Cerebellar cortex (tissue), 1 donor: ENCODE measurements at regions not wholly inside any gene's neighbourhood (a gene's known extent, or its start where the extent isn't known, plus 50 kb on each side); places are given as distances from the start of the nearest gene placed in this dataset.

Experiments used
- DNase-seq: peaks from one replicate; pipeline ENCODE4 v3.0.0-alpha.2; 2015; ENCODE audit warnings: low spot score

DNA sequence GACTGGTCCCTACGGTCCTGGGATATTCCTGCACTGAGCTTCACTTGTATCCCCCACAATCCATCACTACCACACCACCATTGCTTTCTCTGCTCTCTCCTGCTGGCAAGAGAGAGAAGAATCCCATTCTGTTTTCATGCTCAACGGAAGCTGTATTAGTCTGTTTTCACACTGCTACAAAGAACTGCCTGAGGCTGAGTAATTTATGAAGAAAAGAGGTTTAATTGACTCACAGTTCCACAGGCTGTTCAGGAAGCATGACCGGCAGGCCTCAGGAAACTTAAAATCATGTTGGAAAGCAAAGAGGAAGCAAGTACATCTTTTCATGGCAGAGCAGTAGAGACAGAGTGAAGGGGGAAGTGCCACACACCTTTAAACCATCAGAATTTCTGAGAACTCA is 260.4 kb upstream of the LYZL1 start:
- DNase-seq = no peak

DNA sequence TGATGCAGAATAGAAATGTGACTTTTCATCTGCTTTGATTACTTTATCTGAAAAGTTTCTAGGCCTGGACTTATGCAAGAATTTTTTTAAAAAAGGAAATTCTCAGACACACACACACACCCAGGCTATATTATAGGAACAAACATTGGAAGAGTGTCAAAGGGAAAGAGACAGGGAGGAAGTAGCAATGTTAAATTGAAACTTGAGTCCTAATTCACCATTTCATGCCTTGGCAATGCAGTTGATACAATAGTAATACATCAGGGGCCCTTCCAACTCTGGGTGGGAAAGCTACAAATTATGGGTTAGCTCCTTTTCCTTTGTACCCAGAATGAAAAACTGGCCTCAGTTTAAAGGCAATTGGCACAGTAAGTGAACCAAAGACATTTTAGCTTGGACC is 258.0 kb upstream of the LYZL1 start:
- DNase-seq = no peak

DNA sequence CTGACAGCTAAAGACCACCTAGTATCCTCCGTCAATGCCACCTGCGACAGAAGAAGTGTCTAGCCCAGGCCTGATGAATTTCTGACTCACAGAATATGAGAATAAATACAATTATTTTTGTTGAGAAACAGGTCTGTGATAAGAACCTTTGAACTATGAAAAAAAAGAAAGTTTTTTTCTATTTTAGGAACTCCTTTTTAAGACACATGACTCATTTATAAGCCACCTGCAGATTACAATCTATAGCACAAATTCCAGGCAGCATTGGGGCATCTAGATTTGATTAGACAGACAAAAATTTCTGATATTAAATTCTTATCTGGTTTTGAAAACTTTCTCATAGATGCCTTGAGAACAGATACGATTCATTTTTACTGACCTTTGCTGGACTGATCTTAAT is 256.7 kb upstream of the LYZL1 start:
- no peak for DNase-seq

DNA sequence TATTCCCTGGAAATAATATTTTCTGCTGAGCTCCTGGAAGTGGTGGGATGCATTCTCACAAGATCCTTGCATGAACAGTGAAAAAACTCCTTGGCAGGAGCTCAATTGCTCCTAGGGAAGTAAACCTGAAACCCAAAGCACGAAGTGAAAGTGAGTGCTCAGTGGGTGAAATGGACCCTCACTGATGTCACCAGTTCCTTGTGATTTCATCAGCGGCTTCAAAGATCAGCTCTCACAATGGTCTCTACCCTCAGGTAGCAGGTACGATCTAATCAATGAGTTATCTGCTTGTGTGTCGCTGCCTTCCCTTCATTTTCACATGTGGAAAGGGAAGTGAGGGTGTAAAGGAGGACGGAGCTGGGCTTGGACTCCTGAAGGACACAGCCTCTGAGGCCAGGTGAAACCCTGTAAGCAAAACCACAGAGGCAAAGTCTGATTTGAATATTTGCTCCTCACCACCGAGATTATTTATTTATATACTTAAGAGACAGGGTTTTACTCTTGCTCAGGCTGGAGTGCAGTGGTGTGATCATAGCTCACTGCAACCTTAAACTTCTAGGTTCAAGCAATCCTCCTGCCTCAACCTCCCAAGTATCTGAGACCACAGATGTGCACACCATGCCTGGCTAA is 255.4 kb upstream of the LYZL1 start:
- DNase-seq = no peak

DNA sequence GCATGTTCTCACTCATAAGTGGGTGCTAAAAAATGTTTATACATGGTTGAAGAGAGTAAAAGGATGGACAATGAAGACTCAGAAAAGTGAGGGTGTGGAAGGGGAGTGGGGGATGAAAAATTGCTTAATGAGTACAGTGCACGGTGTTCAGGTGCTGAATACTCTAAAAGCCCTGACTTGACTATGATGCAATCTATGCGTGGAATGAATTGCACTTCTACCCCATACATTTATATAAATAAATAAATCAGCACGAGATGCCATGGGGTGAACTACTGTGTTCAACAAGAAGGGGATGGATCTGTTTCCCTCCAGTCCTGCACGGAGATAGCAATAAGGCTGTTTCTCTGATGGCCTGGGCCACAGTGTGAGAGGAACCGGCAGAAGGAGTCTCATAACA is 254.3 kb upstream of the LYZL1 start:
- DNase-seq = no peak

DNA sequence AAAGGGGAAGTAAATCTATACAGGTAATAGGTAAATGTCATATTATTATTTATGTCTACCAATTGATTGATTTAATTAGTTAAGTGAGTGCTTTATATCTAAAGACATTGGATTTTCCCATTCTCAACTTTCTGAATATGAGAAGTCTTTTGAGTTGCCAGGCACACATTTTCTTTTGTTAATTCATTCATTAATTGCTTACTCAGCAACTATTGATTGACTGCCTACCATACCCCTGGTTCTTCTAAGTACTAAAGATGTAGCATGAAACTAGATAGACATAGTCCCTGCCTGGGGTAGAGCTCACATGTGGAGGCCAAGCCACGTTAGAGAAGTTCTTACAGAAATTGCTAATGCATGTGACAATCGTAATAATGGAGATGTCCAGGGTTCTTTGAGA is 253.1 kb upstream of the LYZL1 start:
- no peak for DNase-seq

DNA sequence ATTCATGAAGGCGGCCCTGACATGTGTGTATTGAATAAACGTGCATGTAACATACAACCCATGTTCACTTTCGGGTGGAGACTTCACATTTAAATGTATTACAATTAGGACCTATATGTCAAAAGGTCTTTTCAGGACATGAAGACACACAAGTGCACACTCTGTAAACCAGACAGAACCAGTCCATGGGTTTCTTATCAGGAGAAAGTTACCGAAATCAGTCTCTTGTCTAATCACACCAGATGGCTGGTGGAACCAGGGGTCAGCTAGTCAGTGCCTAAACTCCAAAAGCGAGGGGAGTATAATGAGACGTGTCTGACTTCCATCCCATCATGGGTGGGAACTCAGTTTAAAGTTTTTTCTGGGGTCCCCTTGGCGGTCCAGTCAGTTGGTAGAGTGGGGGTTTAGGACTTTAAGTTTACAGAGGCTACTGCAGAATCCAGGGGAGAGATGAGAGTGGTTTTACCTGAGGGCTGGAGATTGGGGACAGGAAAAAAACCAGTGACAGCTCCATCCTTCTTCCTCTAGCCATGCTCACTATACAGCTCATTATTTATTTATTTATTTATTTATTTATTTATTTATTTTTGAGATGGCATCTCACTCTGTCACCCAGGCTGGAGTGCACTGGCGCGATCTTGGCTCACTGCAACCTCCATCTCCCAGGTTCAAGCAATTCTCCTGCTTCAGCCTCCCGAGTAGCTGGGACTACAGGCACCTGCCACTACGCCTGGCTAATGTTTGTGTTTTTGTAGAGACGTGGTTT is 251.3 kb upstream of the LYZL1 start:
- no peak for DNase-seq

DNA sequence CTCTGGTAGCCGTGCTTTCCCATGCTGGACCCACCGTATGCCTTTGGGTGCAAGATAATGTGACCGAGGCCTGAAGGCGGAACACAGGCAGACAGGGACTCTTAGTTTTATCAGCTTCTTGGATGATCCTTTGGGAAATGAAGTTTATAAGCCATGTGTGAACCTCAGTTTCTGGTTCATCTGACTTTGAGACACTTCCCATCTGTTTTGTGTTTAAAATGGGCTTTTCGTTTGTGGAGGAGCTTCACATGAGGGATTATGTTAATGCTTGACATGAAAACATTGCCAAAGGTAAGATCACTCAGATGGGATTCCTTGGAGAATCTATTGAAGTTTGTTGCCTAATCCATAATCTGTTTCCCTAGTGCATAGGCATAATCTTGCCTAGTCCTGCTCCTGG is 249.8 kb upstream of the LYZL1 start:
- DNase-seq = no peak

DNA sequence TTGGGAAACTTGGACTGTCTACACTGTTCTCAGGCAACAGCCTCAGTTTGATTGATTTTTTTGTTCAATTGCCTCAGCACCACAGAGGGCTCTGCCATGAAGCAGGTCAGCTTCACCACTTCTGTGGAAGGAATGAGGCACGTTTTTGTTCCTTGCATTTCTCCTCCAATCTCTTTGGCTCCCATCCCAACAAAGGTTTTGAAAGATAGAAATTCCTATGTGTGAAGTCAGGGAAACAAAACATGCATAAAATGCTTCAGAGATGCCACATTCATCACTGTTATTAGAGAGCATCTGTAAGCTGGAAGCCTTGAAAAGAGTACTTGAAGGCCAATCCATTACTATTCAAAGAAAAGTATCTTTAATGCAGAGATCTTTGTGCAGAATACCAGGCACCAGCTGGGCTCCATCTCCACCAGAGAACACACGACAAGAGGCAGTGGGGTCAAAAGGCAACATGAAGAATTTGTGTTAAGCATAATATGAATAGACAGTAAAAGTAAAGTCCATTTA is 249.1 kb upstream of the LYZL1 start:
- no peak for DNase-seq

DNA sequence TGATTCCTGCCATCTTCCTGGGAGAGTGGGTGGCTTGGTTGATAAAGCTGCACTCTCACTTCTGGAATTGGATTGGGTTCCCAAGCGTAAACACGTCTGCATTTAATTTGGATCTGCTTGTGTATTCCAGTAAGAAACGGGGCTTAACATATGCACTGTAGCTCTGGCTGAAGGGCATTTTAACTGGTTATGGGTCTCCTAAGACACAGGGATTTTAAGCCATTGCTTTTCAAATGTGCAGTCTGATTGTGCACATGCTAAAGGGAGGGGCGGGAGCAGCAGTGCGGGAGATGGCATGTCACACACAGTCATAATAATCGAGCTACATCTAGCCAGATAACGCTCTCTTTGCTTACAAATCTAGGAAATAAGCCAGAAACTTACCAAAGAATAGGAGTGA is 247.3 kb upstream of the LYZL1 start:
- DNase-seq = no peak

DNA sequence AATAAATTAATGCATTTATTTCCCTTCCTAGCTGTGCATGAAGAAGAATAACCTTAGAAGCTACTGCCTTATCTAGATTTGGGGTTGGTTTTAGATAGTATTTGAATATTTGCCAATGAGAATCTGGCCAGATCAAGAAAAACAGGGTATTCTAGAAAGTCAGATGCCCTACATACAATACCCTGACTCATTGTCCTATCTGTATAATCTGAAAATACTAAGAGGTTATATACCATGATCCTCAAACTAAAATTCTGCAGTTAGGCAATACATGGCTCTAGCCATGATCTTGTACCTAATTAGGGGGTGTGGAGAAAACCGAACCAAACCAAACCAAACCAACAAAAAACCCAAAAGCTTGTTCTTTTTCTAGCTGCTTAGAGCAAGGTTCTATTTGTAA is 240.4 kb upstream of the LYZL1 start:
- no peak for DNase-seq

DNA sequence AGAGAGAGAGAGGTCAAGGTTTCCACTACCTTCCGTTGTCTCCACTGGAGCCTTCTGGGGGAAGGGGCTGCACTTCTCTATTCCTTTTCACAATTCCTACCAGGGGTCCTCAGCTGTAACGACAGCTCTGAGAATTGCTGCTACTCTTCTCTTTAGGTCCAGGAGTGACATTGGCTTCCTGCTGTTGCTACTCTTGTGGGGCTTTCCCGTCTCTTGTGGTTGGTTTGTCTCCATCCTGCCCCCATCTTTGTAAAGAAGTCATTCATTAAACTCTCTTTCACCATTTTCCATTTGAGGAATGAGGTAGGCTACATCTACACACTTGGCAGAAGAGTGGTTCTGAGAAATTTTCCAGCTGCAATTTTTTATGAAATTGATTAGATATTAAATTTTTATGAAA is 238.8 kb upstream of the LYZL1 start:
- no peak for DNase-seq

DNA sequence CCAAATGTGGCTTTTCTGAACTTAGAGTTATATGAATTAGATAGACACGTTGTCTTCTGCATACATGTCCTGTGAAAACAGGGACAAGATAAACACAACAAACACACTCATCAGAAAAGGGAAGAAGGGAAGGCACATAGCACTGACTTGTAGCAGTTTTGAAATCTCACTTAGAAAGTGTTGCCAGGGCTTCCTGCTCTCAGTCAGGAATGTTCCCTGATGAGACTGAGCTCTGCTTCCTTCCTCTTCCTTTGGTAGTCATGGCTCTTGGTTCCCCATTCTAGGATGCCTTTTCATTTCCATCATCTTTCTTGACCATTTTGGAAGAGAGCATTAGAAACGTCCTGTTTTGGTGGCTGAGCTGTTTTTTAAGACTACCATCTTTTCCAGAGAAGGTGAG is 233.8 kb upstream of the LYZL1 start:
- DNase-seq = no peak

DNA sequence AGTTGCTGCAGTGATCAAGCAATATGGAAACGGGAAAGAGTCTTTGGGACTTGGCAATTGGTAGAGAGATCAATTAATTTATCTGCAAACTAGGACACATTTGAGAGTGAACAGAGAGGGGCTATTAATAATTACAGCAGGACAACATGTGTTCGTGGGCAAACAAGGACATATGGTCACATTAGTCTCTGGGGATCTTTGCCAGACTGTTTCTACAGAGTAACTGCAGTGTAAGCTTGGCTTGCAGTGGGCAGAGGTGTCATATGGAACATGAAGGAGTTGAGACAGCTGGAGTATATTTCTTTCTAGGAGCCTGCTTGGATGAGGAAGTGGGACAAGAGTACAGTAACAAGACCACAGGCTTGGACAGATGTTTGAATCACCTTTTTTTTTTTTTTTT is 232.1 kb upstream of the LYZL1 start:
- no peak for DNase-seq

DNA sequence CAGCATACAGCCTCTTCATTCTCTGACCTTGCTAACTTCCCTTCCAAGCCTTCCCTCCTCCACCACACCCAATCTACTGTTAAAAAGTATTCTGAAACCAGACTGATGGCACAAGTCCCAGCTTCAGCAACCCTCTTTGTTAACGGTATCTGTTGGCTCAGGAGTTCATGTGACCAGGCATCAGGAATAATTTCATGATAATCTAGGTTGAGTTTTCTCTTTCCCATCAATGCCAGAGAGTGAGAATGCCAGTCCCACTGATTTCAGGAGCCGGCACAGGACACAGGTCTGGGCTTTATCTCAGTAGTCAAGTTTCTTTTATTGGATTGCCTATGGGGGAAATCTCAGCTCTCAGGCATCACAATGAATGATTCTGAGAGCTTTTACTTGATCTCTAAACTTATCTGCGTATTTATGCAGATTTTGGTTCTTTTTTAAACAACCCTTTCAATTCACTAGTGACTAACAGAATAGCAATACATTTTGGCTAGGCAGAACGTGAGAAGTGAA is 231.0 kb upstream of the LYZL1 start:
- DNase-seq = no peak

DNA sequence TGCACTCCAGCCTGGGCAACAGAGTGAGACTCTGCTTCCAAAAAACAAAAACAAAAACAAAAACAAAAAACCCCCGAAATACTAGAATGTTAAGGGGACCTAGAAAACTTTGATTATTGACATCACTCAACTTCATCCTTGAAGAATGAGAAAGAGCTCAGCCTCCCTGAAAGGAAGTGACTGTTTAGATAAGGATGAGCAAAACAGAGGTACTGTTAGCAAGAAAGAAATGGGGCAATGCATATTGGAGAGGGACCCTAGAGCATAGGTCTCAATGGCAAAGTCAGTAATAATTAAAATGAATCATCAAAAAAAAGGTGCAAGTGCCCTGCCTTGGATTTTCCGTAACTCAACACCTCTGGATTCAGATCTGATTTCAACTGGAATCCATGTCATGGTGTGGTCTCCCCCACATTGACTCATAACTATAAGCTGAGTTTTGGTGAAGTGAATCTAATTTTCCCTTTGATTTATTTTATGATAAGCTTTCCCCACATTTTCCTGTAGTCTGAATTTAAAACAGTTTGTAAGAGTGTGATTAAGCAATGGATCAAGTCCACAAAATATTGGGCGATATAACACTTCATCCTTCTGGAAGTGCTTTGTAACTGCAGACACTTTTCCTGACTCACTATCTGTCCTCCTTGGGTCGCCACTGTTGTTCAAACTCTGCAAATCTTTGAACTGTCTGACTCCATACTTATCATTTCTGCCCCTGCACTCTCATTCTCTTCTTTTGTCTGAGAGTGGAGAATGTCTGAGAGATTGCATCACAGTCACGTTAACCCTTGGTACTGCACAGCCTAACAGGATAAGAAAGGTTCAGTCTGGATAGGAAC is 224.8 kb upstream of the LYZL1 start:
- no peak for DNase-seq

DNA sequence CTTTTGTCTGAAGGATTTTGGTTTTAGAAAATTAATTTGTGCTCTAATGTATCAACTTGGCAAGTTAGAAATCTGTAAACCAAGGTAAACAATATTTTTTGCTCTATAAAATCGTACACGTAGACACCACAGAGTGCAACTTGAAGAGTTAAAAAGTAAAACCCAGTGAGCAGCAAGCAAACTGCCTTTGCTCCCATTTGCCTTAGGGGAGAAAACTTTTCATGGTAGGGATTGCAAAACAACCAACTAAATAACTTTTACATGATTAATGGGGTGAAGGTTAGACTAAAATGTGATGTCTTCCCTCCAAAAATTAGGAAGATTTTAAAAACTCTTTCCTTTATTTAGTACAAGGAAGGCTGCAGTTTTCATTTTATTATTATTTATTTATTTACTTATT is 224.2 kb upstream of the LYZL1 start:
- DNase-seq = no peak

DNA sequence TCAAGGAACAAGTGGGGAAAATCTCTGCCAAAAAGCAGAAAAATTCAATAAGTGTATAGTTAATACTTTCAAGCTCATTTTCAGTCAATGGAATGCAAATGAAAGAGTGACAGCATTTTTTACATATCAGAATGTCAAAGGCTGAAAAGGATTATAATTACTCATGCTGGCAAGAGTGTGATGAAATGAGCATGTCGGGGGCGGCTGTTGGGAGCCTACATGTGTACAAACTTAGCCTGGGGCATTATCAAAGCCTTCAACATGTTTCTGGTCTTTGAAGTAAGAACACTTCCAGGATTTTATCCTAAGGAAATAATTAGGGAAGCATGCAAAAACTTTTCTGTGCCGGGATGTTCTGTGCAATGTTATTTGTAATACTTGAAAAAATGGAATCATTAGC is 221.7 kb upstream of the LYZL1 start:
- DNase-seq = no peak

DNA sequence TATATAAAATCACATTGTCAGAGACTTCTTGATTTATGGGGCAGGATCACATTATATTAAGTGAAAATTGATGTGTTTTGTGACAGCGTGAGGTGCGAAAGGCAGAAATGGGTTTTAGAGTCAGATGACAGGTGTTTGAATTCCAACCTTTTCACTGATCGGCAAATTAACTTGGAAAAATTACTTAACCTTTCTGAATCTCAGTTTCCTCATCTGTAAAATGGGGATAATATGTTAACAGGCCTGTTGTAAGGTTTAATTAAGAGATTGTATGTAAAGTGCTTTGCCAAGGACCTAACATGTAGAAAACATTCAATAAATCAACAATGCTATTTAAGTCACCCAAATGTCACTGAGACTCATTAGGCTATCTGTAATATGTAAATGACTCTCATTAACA is 221.2 kb upstream of the LYZL1 start:
- DNase-seq = no peak

DNA sequence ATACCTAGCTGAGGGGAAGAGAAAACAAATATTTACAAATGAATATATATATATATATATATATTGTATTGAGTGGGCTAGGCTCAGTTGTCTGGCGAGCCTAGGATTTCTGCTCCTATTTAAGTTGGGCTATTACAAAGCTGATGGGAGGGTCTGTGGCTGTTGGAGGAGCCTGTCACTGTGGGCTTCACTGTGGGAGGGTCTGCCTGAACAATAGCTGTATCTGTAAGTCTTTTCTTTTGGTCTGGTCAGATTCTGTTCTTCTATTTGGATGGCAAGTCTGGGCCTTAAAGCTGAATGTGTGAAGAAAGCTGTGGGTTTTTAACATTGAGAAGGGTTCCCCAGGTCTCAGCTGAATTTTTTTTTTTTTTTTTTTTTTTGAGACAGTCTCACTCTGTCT is 220.6 kb upstream of the LYZL1 start:
- DNase-seq = no peak

DNA sequence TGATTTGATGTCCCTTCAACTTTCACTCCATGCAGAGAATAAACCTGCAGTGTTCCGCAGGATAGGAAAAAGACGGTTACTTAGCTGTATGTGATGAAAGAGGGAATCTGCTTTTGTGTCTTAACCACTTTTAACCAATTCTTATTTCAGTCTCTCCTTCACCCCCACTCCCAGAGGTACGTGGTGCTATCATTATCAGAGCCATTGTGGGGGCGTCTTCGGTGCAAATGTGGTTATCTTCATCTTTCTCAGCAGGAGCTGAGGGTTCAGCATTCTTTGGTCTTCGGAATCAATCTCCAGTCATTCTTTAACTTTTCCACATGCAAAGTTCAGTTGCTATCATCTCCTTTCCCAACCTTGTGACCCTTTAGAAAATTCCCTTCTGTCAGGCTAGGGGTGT is 219.9 kb upstream of the LYZL1 start:
- no peak for DNase-seq

DNA sequence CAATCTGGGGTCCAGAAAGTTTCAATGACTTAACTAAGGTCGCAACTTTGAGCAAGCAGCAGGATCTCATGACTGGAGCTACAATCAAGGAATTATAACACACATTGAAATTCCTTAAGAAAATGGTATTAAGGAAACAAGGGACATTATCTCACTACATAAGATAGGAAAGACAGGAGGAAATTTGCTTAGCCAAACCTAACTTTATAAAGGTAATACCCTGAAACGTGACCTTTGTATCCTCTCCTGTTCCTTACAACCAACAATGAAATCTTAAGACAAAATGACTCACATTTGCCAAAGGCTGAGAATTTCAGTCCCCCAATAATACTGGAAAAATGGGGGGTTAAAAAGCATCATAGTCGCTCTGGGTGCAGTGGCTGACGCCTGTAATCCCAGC is 218.9 kb upstream of the LYZL1 start:
- no peak for DNase-seq

DNA sequence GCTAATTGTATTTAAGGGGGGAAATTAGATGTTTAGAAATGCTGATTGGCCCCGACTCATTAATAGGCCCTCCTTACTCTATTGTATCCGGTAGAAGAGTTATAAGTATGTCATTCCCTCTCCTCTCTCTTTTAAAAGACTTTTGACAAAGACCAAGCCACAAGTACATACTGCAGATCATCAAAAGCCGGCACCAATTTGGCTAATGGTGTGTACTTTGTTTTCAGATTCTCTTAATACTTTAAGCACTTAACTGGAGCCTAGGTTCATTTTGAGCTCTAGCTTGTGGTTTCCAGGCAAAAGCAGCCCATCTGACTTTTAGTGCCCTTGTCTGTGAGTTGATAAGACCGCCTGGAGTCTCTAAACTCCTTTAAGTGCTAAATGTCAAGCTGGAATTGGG is 210.0 kb upstream of the LYZL1 start:
- no peak for DNase-seq
